ENCODE measurements at regions not wholly inside any gene's neighbourhood (a gene's known extent, or its start where the extent isn't known, plus 50 kb on each side); places are given as distances from the start of the nearest gene placed in this dataset.

- TF ChIP-seq TAF1 (IDR thresholded peaks at IDR 0.05; ENCODE audit: borderline replicate concordance, low read depth, low read length) (no peak), POLR2AphosphoS5 (IDR thresholded peaks at IDR 0.05; ENCODE audit: low read depth, low read length) (no peak), POLR2A (IDR thresholded peaks at IDR 0.05; ENCODE audit: low read depth, low read length) (no peak)
Observed at GRCh38 chr16:86225905-86226371, 284.4 kb upstream of the FOXF1 start.
